K562 (cell line): ENCODE measurements at regions not wholly inside any gene's neighbourhood (a gene's known extent, or its start where the extent isn't known, plus 50 kb on each side); places are given as distances from the start of the nearest gene placed in this dataset.

Experiments
- ATAC-seq: fragments of 200-7000 bp; cut with Tn5 transposase; 3 replicates; pipeline ENCODE4 v1.9.1; 2020; ENCODE audit warnings: moderate library complexity
- BruUV-seq: library from RNA; stranded (reverse); fragments of 400-500 nt; replicated peaks from 2 replicates; lab custom pipeline; 2021; lab: Mats Ljungman, UMichigan
- CTCF ChIA-PET: fragments of 300-600 bp; formaldehyde crosslinking; extraction: SDS; loops from one replicate; lab custom pipeline; 2021; ENCODE audit warnings: low intra/inter-chr PET ratio; lab: Yijun Ruan, JAX
- POLR2A ChIA-PET: fragments of 300-600, 350-650 bp; sonication (Branson Sonifier 250); formaldehyde crosslinking; extraction: SDS; loops from one replicate; lab custom pipeline; 2021; ENCODE audit warnings: antibody characterized with exemption, inconsistent platforms; lab: Yijun Ruan, JAX
- DNase-seq, 4 experiments: peaks; one replicate each; pipeline versions ENCODE4 v3.0.0 to v3.0.0-alpha.2; 2011 to 2018; ENCODE audit warnings: low spot score in 3 of 4, mixed read lengths in 3 of 4; ENCODE audit errors: extremely low read depth in 1 of 4
- FAIRE-seq: peaks from 2 replicates; lab custom pipeline; 2011; peaks lifted over from hg19 to GRCh38; lab: Jason Lieb, UNC
- H2AFZ ChIP-seq: 2 replicates; pipeline ENCODE4 v1.6.0; 2011; ENCODE audit warnings: low read depth, low read length, control low read depth, inconsistent platforms
- H3K27ac ChIP-seq: fragments of 200-600 bp; 3 replicates; pipeline ENCODE4 v1.8.0; 2011; ENCODE audit warnings: low read depth, mild to moderate bottlenecking, control low read depth, inconsistent platforms, low read length, moderate library complexity, mixed read lengths; ENCODE audit errors: extremely low read depth
- H3K27me3 ChIP-seq, 2 experiments: fragments of 300-600 bp in 1 of 2; 2 replicates in 1 of 2; 3 replicates in 1 of 2; pipeline versions ENCODE4 v1.6.0 to v1.8.0; 2011; ENCODE audit warnings: inconsistent platforms in 2 of 2, low read length in 2 of 2, mild to moderate bottlenecking in 1 of 2, mixed read lengths in 1 of 2, moderate library complexity in 1 of 2; ENCODE audit not compliant: control insufficient read depth in 2 of 2, insufficient read depth in 2 of 2
- H3K36me3 ChIP-seq: fragments of 300-600 bp; 3 replicates; pipeline ENCODE4 v1.8.0; 2011; ENCODE audit warnings: mild to moderate bottlenecking, low read length, inconsistent platforms; ENCODE audit not compliant: control insufficient read depth, insufficient read depth
- H3K4me1 ChIP-seq, 2 experiments: fragments of 200-600 bp in 1 of 2; replicated peaks in 1 of 2; 2 replicates in 1 of 2; 3 replicates in 1 of 2; pipeline versions ENCODE4 v1.5.1 to v1.8.0; 2011; ENCODE audit warnings: inconsistent platforms in 2 of 2, low read length in 2 of 2, mild to moderate bottlenecking in 1 of 2, mixed read lengths in 1 of 2, moderate library complexity in 1 of 2; ENCODE audit not compliant: control insufficient read depth in 2 of 2, insufficient read depth in 2 of 2
- H3K4me2 ChIP-seq: 2 replicates; pipeline ENCODE4 v1.6.1; 2011; ENCODE audit warnings: low read length, control low read depth, inconsistent platforms, mixed read lengths; ENCODE audit not compliant: insufficient read depth
- H3K4me3 ChIP-seq: fragments of 200-600 bp; sonication (generic), shearing (Covaris generic); 2 replicates; pipeline ENCODE4 v1.5.1; 2016; ENCODE audit warnings: control low read depth, inconsistent platforms
- H3K79me2 ChIP-seq: fragments of 200-600 bp; 3 replicates; pipeline ENCODE4 v1.8.0; 2011; ENCODE audit warnings: low read length, inconsistent platforms; ENCODE audit not compliant: control insufficient read depth, insufficient read depth
- H3K9ac ChIP-seq, 2 experiments: 2 replicates each; pipeline versions ENCODE4 v1.6.0 to v1.6.1; 2011; ENCODE audit warnings: low read depth in 2 of 2, low read length in 2 of 2, control low read depth in 1 of 2, inconsistent platforms in 1 of 2, mild to moderate bottlenecking in 1 of 2, mixed read lengths in 1 of 2; ENCODE audit not compliant: insufficient read depth in 1 of 2
- H3K9me1 ChIP-seq: one replicate; pipeline ENCODE4 v1.6.0; 2011; ENCODE audit warnings: inconsistent platforms, mild to moderate bottlenecking, low read length, moderate library complexity; ENCODE audit not compliant: control insufficient read depth, insufficient read depth
- H3K9me3 ChIP-seq: replicated peaks from 2 replicates; pipeline ENCODE4 v1.5.1; 2011; ENCODE audit warnings: low read depth, low read length, inconsistent platforms; ENCODE audit not compliant: control insufficient read depth, insufficient read depth
- H4K20me1 ChIP-seq: replicated peaks from 2 replicates; pipeline ENCODE4 v1.6.1; 2011; ENCODE audit warnings: low read length, inconsistent platforms, mixed read lengths; ENCODE audit not compliant: control insufficient read depth, insufficient read depth
- ATF4 ChIP-seq: fragments of 450-650 bp; formaldehyde crosslinking; IDR thresholded peaks from 2 replicates; pipeline ENCODE4 v1.4.0; 2022; ENCODE audit warnings: mild to moderate bottlenecking, moderate library complexity
- CEBPZ ChIP-seq: fragments of 150-350 bp; IDR thresholded peaks from 2 replicates; pipeline ENCODE4 v1.6.1; 2014; ENCODE audit warnings: low read depth, mild to moderate bottlenecking, low read length, borderline replicate concordance
- CTCFL ChIP-seq: IDR thresholded peaks from 2 replicates; pipeline ENCODE4 v1.6.1; 2011; ENCODE audit warnings: borderline replicate concordance, low read depth, mild to moderate bottlenecking, moderate library complexity, low read length; ENCODE audit not compliant: insufficient read depth, poor library complexity, severe bottlenecking
- ETV1 ChIP-seq: fragments of 450-650 bp; conservative IDR thresholded peaks from 2 replicates; pipeline ENCODE4 v1.6.1; 2016; ENCODE audit warnings: missing genetic modification characterization, control low read depth, low read depth, missing compliant biosample characterization
- HDAC2 ChIP-seq: fragments of 450-650 bp; IDR thresholded peaks from 2 replicates; pipeline ENCODE4 v1.6.1; 2016; ENCODE audit warnings: mild to moderate bottlenecking
- MIER1 ChIP-seq: fragments of 450-650 bp; IDR thresholded peaks from 2 replicates; pipeline ENCODE4 v1.6.1; 2016; ENCODE audit warnings: antibody characterized with exemption, mild to moderate bottlenecking, low read depth
- MTA3 ChIP-seq: fragments of 450-650 bp; formaldehyde crosslinking; IDR thresholded peaks from 2 replicates; pipeline ENCODE4 v1.6.1; 2017; ENCODE audit warnings: mild to moderate bottlenecking, borderline replicate concordance
- PHTF2 ChIP-seq: fragments of 250-450 bp; sonication (Bioruptor Pico); IDR thresholded peaks from 2 replicates; pipeline ENCODE4 v1.5.0; 2021; ENCODE audit warnings: mild to moderate bottlenecking
- PPARD ChIP-seq: fragments of 250-450 bp; sonication (Bioruptor Pico); IDR thresholded peaks from 2 replicates; pipeline ENCODE4 v1.8.0; 2022; ENCODE audit warnings: inconsistent platforms, mild to moderate bottlenecking, moderate library complexity
- SRSF9 ChIP-seq: fragments of 200-400 bp; formaldehyde crosslinking; IDR thresholded peaks from 2 replicates; pipeline ENCODE4 v1.6.1; 2017; ENCODE audit warnings: low read depth, low read length, borderline replicate concordance
- ZNF347 ChIP-seq: fragments of 450-650 bp; formaldehyde crosslinking; IDR thresholded peaks from 2 replicates; pipeline ENCODE4 v1.4.0; 2020; ENCODE audit warnings: low read depth, mild to moderate bottlenecking, moderate library complexity
- ZNF609 ChIP-seq: sonication (generic); formaldehyde crosslinking; IDR thresholded peaks from 2 replicates; pipeline ENCODE4 v1.8.1; 2023; ENCODE audit warnings: missing genetic modification reagents, mild to moderate bottlenecking, borderline replicate concordance
- WGBS: fragments of 100-300 bp; shearing (Covaris generic); methylation state at CpG from one replicate; pipeline ENCODE4 v1.1.6; 2016; ENCODE audit warnings: low coverage, mixed read lengths; ENCODE audit not compliant: insufficient coverage; ENCODE audit errors: missing lambda C conversion rate; 5-methylcytosine and 5-hydroxymethylcytosine counted together
- in situ Hi-C: fragments of 300-500 bp; cut with MboI; formaldehyde crosslinking; loops from 4 replicates; pipeline ENCODE4 v1.15.0; 2018; ENCODE audit warnings: inconsistent platforms, mixed read lengths
- intact Hi-C: fragments of 100-400 bp; cut with micrococcal nuclease; formaldehyde crosslinking; loops from 2 replicates; pipeline ENCODE4 v1.14.2; 2022

GRCh38 chr15:25557926-25558325, 119.1 kb upstream of the UBE3A start:
- Histone ChIP-seq H3K79me2 (no peaks in the 10 kb centered on the region), H3K4me3 (no peak overlapping the region), H3K9me1 (no peaks in the 10 kb centered on the region), H2AFZ (no peak overlapping the region), H3K4me2 (no peak overlapping the region), H3K9me3 (no peaks in the 10 kb centered on the region), H3K27me3 (peaks cover 0 to 4% of the 10 kb centered on the region in 2 experiments; a peak in 1 of 5 replicates), H3K4me1 (no peaks in the 10 kb centered on the region), H3K36me3 (no peaks in the 10 kb centered on the region), H4K20me1 (no peaks in the 10 kb centered on the region), H3K9ac (no peak overlapping the region), H3K27ac (no peak overlapping the region)
- no peak for FAIRE-seq
- in situ Hi-C loops = no loop called here
- BruUV-seq = no TSS peak
- no peak for DNase-seq
- POLR2A ChIA-PET = no interaction called here
- 0% methylated on average over 5 of the region's 5 CpGs for WGBS
- CTCF ChIA-PET = no interaction called here
- no peak for ATAC-seq
- intact Hi-C loops = no loop called here
- TF ChIP-seq ZNF347 (CRISPR knock-in tag) (no peak), SRSF9 (no peak), CTCFL (no peak), CEBPZ (no peak), PHTF2 (CRISPR knock-in tag) (no peak), HDAC2 (no peak), ATF4 (no peak), MIER1 (no peak), ZNF609 (CRISPR knock-in tag) (no peak), ETV1 (tag) (no peak), MTA3 (no peak), PPARD (CRISPR knock-in tag) (no peak)
